ENCODE measurements at regions not wholly inside any gene's neighbourhood (a gene's known extent, or its start where the extent isn't known, plus 50 kb on each side); places are given as distances from the start of the nearest gene placed in this dataset.

- H3K4me3 Mint-ChIP-seq = no peak overlapping the region
Observed at GRCh38 chr6:168726312-168726856, 285.4 kb downstream of the SMOC2 start.

DNA sequence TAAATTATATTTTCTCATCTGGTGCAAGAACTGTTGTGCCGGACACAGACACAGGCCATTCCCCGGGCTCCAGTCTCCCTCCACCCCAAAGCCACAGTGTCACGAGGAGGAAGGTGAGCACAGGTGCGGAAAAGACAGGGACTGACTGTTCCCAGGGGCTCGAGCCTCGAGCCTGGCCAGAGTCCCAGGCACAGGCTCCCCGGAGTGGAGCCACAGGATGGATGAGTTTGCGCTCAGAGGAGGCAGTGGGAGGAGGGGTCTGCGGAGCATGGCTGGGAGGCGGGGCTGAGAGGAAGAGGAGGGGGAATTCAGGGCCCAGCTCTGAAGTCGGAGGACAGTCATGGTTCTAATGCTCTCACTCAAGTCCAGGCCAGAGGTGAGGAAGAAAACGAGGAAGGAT lies 284.8 kb downstream of the SMOC2 start:
- Histone ChIP-seq H3K36me3 (ENCODE audit: control insufficient read depth, insufficient read depth, low read length) (no peaks in the 10 kb centered on the region), H3K27ac (ENCODE audit: low read length) (no peak overlapping the region), H3K9me3 (ENCODE audit: control insufficient read depth, insufficient read depth, low read length) (no peaks in the 10 kb centered on the region), H3K4me3 (ENCODE audit: low read length) (no peak overlapping the region), H3K27me3 (ENCODE audit: control insufficient read depth, insufficient read depth, low read length) (no peaks in the 10 kb centered on the region), H3K4me1 (ENCODE audit: control insufficient read depth, insufficient read depth, low read length) (no peaks in the 10 kb centered on the region)
- H3K36me3 Mint-ChIP-seq = no peaks in the 10 kb centered on the region
- DNase-seq = no peak
- no peaks in the 10 kb centered on the region for H3K4me1 Mint-ChIP-seq
- no peaks in the 10 kb centered on the region for H3K9me3 Mint-ChIP-seq
- H3K27me3 Mint-ChIP-seq (ENCODE audit: low read depth in 2 of 2) = peaks cover 0 to 4% of the 10 kb centered on the region in 2 donors
- no peak overlapping the region for H3K4me3 Mint-ChIP-seq
- intact Hi-C loops (cut with micrococcal nuclease) = no loop called here
- peak overlapping the region in 1 of 2 donors; percentile 17 for H3K27ac Mint-ChIP-seq
- TF ChIP-seq CTCF (IDR thresholded peaks at IDR 0.05) = no peak
- 62% methylated on average over 12 of the region's 12 CpGs for WGBS (ENCODE audit: insufficient coverage)
- no peak for ATAC-seq

More at GRCh38 chr6:168726312-168726856, 285.4 kb downstream of the SMOC2 start:
- Histone ChIP-seq H3K27me3 (ENCODE audit: control insufficient read depth, insufficient read depth, low read length) (no peaks in the 10 kb centered on the region), H3K4me3 (ENCODE audit: low read length) (no peak overlapping the region), H3K36me3 (ENCODE audit: control insufficient read depth, insufficient read depth, low read length) (no peaks in the 10 kb centered on the region), H3K27ac (ENCODE audit: low read length) (no peak overlapping the region), H3K9me3 (ENCODE audit: control insufficient read depth, insufficient read depth, low read length) (no peaks in the 10 kb centered on the region), H3K4me1 (ENCODE audit: control insufficient read depth, insufficient read depth, low read length) (no peaks in the 10 kb centered on the region)
- Mint-ChIP-seq H3K4me1 (no peaks in the 10 kb centered on the region), H3K27me3 (ENCODE audit: low read depth in 2 of 2) (peaks cover 0 to 5% of the 10 kb centered on the region in 2 donors), H3K36me3 (no peaks in the 10 kb centered on the region), H3K27ac (no peak overlapping the region), H3K9me3 (no peaks in the 10 kb centered on the region)
- TF ChIP-seq CTCF (IDR thresholded peaks at IDR 0.05) = no peak
- WGBS (ENCODE audit: insufficient coverage) = 91% methylated on average over 9 of the region's 12 CpGs
- intact Hi-C loops (cut with micrococcal nuclease) = no loop called here
- DNase-seq (no peak), ATAC-seq (no peak)

- 87% methylated on average over 10 of the region's 10 CpGs for WGBS (ENCODE audit: insufficient coverage)
- no peaks in the 10 kb centered on the region for H3K36me3 ChIP-seq (ENCODE audit: control insufficient read depth, insufficient read depth, low read length)
- intact Hi-C loops (cut with micrococcal nuclease) = no loop called here
- ATAC-seq = no peak
- Mint-ChIP-seq H3K9me3 (no peaks in the 10 kb centered on the region), H3K27ac (peak overlapping the region in 1 of 2 donors; percentile 17), H3K4me1 (no peaks in the 10 kb centered on the region), H3K4me3 (no peak overlapping the region), H3K36me3 (no peaks in the 10 kb centered on the region), H3K27me3 (ENCODE audit: low read depth in 2 of 2) (peaks cover 0 to 4% of the 10 kb centered on the region in 2 donors)
- no peaks in the 10 kb centered on the region for H3K9me3 ChIP-seq (ENCODE audit: control insufficient read depth, insufficient read depth, low read length)
- TF ChIP-seq CTCF (IDR thresholded peaks at IDR 0.05) = no peak
- no peak overlapping the region for H3K27ac ChIP-seq (ENCODE audit: low read length)
- no peak for DNase-seq
- H3K4me1 ChIP-seq (ENCODE audit: control insufficient read depth, insufficient read depth, low read length) = no peaks in the 10 kb centered on the region
- H3K4me3 ChIP-seq (ENCODE audit: low read length) = no peak overlapping the region
- H3K27me3 ChIP-seq (ENCODE audit: control insufficient read depth, insufficient read depth, low read length) = no peaks in the 10 kb centered on the region
Observed at GRCh38 chr6:168724669-168725570, 283.9 kb downstream of the SMOC2 start.

All from natural killer cell (primary cell).